ENCODE measurements at regions not wholly inside any gene's neighbourhood (a gene's known extent, or its start where the extent isn't known, plus 50 kb on each side); places are given as distances from the start of the nearest gene placed in this dataset.
"Not testable (repeated sequence)": the region's sequence is repeated elsewhere in the genome, so short reads cannot be mapped to it uniquely, and the experiment has no call there.

- no peak for DNase-seq
Observed at GRCh38 chr13:37985281-37985680, 115.7 kb upstream of the TRPC4 start.

DNA sequence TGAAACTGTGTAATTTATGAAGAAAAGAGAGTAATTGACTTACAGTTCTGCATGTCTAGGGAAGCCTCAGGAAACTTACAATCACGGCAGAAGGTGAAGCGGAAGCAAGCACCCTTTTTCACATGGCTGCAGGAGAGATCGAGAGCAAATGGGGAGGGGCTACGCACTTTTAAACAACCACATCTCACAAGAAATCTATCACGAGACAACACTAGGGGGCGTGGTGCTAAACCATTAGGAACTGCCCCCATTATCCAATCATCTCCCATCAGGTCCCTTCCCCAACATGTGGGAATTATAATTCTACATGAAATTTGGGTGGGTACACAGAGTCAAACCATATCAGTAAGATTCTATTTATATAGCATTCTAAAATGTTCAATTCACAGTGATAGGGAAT, 114.8 kb upstream of the TRPC4 start:
- no peak for DNase-seq

GRCh38 chr13:37981932-37982331, 112.4 kb upstream of the TRPC4 start:
- DNase-seq, result no peak

DNA sequence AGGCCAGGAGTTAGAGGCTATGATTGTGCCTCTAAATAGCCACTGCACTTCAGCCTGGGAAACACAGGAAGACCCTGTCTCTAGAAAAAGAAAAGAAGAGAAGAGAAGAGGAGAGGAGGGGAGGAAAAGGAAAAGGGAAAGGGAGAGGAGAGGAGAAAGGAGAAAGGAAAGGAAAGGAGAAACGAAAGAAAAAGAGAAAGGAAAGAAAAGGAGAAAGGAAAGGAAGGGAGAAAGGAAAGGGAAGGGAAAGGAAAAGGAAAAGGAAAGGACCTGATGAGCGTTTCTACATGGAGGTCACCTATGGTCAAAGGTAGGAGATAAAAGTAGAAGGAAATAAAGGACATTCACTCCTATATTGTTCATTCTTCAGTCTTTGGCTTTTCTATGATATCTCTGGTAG, 109.1 kb upstream of the TRPC4 start:
- no peak for DNase-seq

DNA sequence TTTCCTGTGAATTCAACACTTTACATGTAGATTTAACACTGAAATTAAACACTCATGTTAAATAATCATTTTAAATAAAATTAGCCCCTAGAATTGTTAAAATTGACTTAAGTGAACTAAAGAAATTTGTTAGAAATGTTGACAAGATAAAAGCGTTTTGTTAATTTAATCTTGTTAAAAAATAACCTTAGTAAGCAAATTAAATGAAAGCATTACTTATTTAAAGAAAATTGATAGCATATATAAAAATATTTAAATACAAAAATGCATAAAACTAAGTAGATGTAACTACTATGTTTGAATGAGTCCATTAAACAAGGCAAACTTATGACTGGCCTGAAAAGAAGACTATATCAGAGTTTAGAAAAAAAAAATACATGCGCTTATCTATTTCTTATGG, 99.0 kb upstream of the TRPC4 start:
- no peak for DNase-seq

GRCh38 chr13:37966266-37966665, 96.7 kb upstream of the TRPC4 start:
- DNase-seq, result no peak

GRCh38 chr13:37960427-37960826, 90.9 kb upstream of the TRPC4 start:
- no peak for DNase-seq

DNA sequence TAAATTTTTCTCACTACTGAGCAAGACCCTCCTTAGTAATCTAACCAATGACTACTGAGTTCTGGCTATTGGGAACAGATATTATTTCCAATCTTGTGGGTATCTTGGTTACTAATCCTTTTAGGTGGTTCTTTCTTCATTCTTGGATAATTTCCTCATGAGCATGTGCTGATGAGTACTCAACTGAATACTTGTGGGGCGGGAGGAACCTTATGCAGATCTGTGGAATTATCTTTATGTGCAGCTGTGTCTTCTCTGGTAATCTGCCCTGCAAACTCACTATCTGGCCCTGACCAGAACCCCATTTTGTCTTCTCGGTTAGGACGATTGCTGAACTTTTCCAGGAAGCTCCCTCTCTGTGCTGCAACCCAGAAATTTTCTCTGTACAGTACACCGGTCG, 89.7 kb upstream of the TRPC4 start:
- DNase-seq, result no peak

DNA sequence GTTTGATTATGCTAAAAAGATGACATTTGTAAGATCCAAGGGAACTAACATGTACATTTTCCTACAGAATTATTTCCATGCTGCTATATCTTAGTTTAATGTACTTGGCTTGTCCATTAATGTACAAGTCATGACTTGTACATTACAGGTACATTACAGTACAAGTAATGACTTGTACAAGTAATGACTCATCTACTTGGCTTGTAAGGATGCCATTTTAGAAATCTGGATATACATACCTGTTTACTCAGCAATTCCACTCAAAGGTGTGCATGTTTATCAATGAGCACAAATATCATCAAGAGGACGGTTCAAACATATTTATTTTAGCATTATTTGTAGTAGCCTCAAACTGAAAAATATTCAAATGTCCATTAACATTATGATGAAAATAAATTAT, 87.0 kb upstream of the TRPC4 start:
- no peak for DNase-seq

- not testable (repeated sequence) for DNase-seq
Observed at GRCh38 chr13:37954597-37954996, 85.0 kb upstream of the TRPC4 start.

- DNase-seq, result no peak
Observed at GRCh38 chr13:37954191-37954590, 84.6 kb upstream of the TRPC4 start.

DNA sequence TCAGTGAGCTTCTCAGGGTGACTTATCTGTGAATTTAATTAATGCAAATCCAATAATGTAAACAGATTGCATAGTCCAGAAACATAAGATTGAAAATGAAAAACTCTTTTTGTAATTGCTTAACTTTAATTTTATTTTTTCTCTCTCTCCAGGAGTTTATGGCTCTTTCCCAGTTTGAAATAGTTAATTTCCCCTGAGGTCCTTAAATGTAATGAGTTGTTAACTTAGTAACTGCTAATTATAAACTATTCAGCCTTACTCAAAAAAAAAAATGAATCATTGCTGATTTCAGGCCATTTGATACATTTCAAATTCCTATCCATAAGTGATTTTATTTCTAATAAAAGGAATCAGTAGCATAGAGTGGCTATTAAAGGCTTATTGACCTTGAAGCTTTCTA, 84.1 kb upstream of the TRPC4 start:
- DNase-seq, result no peak

GRCh38 chr13:37950016-37950415, 80.4 kb upstream of the TRPC4 start:
- DNase-seq, result no peak

DNA sequence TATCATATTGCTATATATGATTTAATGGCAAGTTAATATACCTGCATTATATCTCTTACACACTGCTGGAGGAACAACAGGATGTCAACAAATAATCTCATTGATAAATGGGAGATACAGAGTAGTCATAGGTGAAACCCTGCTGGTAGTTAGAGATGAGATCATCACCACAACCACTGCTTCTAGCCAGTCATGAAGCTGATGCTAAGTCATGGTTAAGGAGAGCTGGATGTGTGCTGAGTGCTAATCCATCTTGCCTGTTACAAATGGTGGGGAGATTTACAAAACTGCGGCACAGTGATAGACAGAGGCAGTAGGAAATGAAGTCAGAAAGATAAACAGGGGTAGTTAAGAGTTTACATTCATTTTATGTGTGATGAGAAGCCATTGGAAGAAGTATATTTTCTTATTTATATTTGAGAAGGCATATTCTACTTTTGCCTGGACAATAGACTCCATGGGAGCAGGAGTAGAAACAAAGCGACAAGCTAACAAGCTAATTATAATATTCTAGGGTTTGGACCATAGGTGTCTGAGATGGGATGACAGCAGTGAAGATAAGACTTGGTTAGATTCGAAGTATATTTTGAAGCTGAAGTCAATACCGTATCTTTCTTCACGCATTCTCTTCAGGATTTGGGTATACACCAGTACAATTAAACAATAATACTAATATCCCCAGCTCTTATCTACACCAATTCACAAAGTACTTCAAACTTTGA, 78.0 kb upstream of the TRPC4 start:
- no peak for DNase-seq

GRCh38 chr13:37945651-37946575, 76.3 kb upstream of the TRPC4 start:
- no peak for DNase-seq

GRCh38 chr13:37944869-37945442, 75.4 kb upstream of the TRPC4 start:
- no peak for DNase-seq

GRCh38 chr13:37944081-37944868, 74.7 kb upstream of the TRPC4 start:
- DNase-seq, result no peak

DNA sequence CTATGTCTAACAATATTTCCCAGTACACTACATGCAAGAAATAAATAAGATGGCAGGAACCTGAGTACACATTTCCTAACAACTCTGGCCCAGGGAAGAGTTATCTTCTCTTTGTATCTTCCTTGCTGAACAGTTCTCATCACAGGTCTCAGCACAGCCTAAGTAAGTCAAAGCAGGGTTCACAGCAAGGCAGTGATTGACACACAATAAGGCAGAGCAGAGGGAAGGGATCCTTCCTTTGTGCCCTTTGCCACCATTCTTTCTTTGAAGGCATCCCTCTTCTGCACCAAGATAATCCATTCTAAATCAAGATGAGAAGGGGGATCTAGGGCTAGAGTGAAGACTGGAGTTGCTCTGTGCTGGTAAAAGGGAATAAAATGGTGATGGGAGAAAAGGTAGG, 73.4 kb upstream of the TRPC4 start:
- no peak for DNase-seq

DNA sequence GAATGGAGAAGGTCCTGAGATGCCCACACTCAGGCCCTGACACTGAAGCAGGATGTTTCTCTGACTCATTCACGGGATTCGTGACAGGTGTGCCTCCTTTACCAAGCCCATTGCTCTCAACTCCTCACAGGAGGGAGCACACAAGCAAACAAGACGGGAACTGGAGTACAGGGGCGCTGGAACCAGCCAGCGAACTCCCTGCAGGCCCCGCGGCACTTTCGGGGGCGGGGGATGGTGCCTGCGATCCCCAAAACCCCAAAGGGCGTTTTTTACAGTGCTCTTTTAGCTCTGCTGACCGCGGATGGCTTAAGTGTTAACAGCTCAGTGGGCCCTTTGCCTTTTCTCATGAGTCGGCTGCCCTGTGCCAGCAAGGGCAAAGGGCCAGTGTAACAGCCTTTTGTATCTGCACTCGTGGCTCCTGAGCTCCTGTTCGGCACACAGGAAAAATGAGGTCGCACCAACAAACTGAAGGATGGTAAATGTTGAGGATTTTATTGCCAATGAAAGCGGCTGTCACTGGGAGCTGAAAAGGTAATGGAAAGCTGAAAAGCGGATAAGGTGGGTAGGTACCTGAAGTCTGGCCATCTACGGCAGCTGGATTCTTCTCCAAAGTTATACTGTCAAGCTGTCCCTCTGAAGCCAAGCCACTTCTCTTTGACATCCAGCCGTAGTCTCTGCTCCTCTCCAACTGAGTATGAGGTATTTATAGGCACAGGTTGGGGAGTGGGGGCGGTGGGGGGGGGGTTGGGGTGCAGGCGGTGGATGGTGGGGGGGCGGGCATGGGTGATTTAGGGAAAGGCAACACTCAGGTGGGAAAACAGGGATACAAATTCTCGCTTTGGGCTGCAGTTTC, 65.0 kb upstream of the TRPC4 start:
- DNase-seq, result no peak

DNA sequence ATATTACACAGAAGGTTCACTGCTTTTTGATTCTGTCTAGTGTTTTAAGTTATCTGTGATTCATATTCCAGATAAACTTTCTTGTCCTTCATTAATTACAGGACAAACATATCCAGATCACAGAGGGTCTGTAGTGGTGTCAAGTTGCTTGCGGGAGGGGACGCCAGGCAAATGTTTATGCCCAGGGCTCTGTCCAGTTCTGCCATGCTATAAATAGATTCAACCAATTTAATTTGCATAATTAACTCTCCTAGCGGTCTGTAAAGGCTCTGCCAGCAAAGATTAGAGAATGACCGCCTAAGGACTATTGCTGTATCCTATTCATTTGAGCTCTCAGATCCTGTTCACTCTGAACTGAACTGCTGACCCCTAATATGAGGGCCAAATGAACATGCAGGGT, 59.7 kb upstream of the TRPC4 start:
- DNase-seq, result no peak

- DNase-seq, result no peak
Observed at GRCh38 chr13:37927561-37927960, 58.0 kb upstream of the TRPC4 start.

GRCh38 chr13:37925878-37926473, 56.4 kb upstream of the TRPC4 start:
- DNase-seq, result no peak
